Neural progenitor cell (in vitro differentiated cells): ENCODE measurements at regions not wholly inside any gene's neighbourhood (a gene's known extent, or its start where the extent isn't known, plus 50 kb on each side); places are given as distances from the start of the nearest gene placed in this dataset.

Source experiments
- DNase-seq: peaks from one replicate; pipeline ENCODE4 v3.0.0-alpha.2; 2016; ENCODE audit warnings: low spot score
- H2AFZ ChIP-seq: fragments of 200-600 bp; sonication (generic); replicated peaks from 2 replicates; pipeline ENCODE4 v1.6.1; 2016; ENCODE audit warnings: antibody characterized with exemption
- H3F3A ChIP-seq: fragments of 200-600 bp; sonication (generic); 2 replicates; pipeline ENCODE4 v1.6.1; 2016; ENCODE audit warnings: antibody characterized with exemption, low read depth
- H3K27ac ChIP-seq: fragments of 200-600 bp; sonication (generic); 2 replicates; pipeline ENCODE4 v1.5.1; 2016; ENCODE audit warnings: mild to moderate bottlenecking
- H3K27me3 ChIP-seq: fragments of 200-600 bp; sonication (generic); 2 replicates; pipeline ENCODE4 v1.6.1; 2016; ENCODE audit warnings: mild to moderate bottlenecking, moderate library complexity
- H3K36me3 ChIP-seq: fragments of 200-600 bp; sonication (generic); 2 replicates; pipeline ENCODE4 v1.5.1; 2016
- H3K4me1 ChIP-seq: fragments of 200-600 bp; sonication (generic); 2 replicates; pipeline ENCODE4 v1.6.1; 2016; ENCODE audit warnings: mixed run types
- H3K4me2 ChIP-seq: fragments of 200-600 bp; sonication (generic); 2 replicates; pipeline ENCODE4 v1.6.1; 2016
- H3K4me3 ChIP-seq: fragments of 200-600 bp; sonication (generic); 2 replicates; pipeline ENCODE4 v1.5.1; 2016
- H3K79me2 ChIP-seq: fragments of 200-600 bp; sonication (generic); 2 replicates; pipeline ENCODE4 v1.6.1; 2016; ENCODE audit warnings: low read depth
- H3K9ac ChIP-seq: fragments of 200-600 bp; sonication (generic); 2 replicates; pipeline ENCODE4 v1.6.1; 2016
- H3K9me3 ChIP-seq: fragments of 200-600 bp; sonication (generic); 2 replicates; pipeline ENCODE4 v1.5.1; 2016; ENCODE audit warnings: low read depth
- H4K20me1 ChIP-seq: fragments of 200-600 bp; sonication (generic); 2 replicates; pipeline ENCODE4 v1.6.1; 2016; ENCODE audit warnings: low read depth
- H3K27ac Mint-ChIP-seq: 3 replicates; pipeline ENCODE4 v1.8.0; 2021; ENCODE audit warnings: mixed read lengths
- H3K27me3 Mint-ChIP-seq: 2 replicates; pipeline ENCODE4 v1.8.0; 2022; ENCODE audit warnings: low read depth, mild to moderate bottlenecking, inconsistent platforms, moderate library complexity, mixed read lengths; ENCODE audit not compliant: insufficient read depth
- H3K36me3 Mint-ChIP-seq: 3 replicates; pipeline ENCODE4 v1.8.0; 2021; ENCODE audit warnings: mixed read lengths
- H3K4me1 Mint-ChIP-seq: 3 replicates; pipeline ENCODE4 v1.8.0; 2021; ENCODE audit warnings: mixed read lengths
- H3K4me3 Mint-ChIP-seq: 3 replicates; pipeline ENCODE4 v1.8.0; 2021; ENCODE audit warnings: mild to moderate bottlenecking, moderate library complexity, mixed read lengths
- H3K9me3 Mint-ChIP-seq: 3 replicates; pipeline ENCODE4 v1.8.0; 2020; ENCODE audit warnings: mixed read lengths
- EZH2 ChIP-seq: fragments of 200-600 bp; sonication (generic); IDR thresholded peaks from 2 replicates; pipeline ENCODE4 v1.6.1; 2017; ENCODE audit warnings: antibody characterized with exemption, mild to moderate bottlenecking, moderate library complexity
- EZH2phosphoT487 ChIP-seq: fragments of 200-600 bp; sonication (generic); IDR thresholded peaks from 2 replicates; pipeline ENCODE4 v1.6.1; 2017; ENCODE audit warnings: antibody characterized with exemption
- TF ChIP-seq, protein P1 (sequence below): fragments of 200-600 bp; sonication (generic); IDR thresholded peaks from 2 replicates; pipeline ENCODE4 v1.5.1; 2017; ENCODE audit warnings: antibody characterized with exemption, mild to moderate bottlenecking

DNA sequence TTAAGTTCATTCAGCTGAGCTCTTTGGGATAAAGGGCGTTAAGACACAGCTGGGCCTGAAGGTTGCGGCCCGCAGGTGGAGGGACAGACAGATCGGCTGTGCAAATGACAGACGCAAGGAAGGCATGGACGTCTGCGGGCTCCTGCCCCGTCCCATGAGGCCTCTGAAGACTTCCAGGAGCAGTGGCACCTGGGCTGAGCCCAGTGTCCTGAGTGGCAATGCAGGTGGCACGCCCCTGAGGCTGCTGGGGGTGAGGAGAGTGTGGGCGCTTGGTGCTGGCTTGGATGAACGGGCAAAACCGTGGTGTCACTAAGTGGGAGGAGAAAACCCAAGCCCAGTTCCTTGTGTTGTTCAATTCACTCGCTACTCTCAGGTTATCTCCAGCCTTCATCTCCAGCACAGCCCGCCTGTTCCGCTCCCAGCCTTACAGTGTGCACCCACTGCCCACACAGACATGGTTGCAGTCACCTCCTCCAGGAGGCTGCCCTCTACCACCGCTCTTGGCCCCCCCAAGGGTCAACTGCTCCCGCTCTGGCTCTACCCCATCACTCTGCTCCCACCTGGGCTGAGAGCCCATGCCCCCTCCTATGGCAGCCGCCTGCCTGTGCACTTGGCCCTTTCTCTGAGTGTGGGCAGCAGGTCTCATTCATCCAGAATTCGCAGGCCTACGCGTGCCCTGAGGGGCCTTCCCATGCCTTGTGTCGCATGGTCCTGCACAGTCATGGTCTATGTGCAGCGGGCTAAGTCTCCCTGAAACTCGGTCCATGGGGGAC is 50.3 kb downstream of the PTGR3 start:
- H3K4me1 ChIP-seq, result peaks cover 16% of the 10 kb centered on the region
- Mint-ChIP-seq H3K4me1 (peaks cover 15% of the 10 kb centered on the region), H3K27ac (no peak overlapping the region), H3K36me3 (no peaks in the 10 kb centered on the region), H3K4me3 (no peak overlapping the region), H3K27me3 (peaks cover 14% of the 10 kb centered on the region), H3K9me3 (peaks cover 17% of the 10 kb centered on the region)
- TF ChIP-seq, protein P1, sequence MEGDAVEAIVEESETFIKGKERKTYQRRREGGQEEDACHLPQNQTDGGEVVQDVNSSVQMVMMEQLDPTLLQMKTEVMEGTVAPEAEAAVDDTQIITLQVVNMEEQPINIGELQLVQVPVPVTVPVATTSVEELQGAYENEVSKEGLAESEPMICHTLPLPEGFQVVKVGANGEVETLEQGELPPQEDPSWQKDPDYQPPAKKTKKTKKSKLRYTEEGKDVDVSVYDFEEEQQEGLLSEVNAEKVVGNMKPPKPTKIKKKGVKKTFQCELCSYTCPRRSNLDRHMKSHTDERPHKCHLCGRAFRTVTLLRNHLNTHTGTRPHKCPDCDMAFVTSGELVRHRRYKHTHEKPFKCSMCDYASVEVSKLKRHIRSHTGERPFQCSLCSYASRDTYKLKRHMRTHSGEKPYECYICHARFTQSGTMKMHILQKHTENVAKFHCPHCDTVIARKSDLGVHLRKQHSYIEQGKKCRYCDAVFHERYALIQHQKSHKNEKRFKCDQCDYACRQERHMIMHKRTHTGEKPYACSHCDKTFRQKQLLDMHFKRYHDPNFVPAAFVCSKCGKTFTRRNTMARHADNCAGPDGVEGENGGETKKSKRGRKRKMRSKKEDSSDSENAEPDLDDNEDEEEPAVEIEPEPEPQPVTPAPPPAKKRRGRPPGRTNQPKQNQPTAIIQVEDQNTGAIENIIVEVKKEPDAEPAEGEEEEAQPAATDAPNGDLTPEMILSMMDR, result no peak
- TF ChIP-seq EZH2phosphoT487 (no peak), EZH2 (no peak)
- H3K27me3 ChIP-seq, result no peaks in the 10 kb centered on the region
- no peak overlapping the region for H3K9ac ChIP-seq
- peak overlapping the region; percentile 73 for H3K27ac ChIP-seq
- no peaks in the 10 kb centered on the region for H3K79me2 ChIP-seq
- H3K9me3 ChIP-seq, result no peaks in the 10 kb centered on the region
- no peak overlapping the region for H3K4me2 ChIP-seq
- H4K20me1 ChIP-seq, result no peaks in the 10 kb centered on the region
- H3K36me3 ChIP-seq, result no peaks in the 10 kb centered on the region
- H3F3A ChIP-seq, result peaks cover 11% of the 10 kb centered on the region
- H2AFZ ChIP-seq, result no peak overlapping the region
- no peak for DNase-seq
- no peak overlapping the region for H3K4me3 ChIP-seq

- H3K27me3 Mint-ChIP-seq, result peaks cover 14% of the 10 kb centered on the region
- H3K4me1 Mint-ChIP-seq, result peaks cover 15% of the 10 kb centered on the region
- Histone ChIP-seq H3K27me3 (no peaks in the 10 kb centered on the region), H2AFZ (no peak overlapping the region), H3K9ac (no peak overlapping the region), H3K4me1 (peaks cover 16% of the 10 kb centered on the region), H3F3A (peaks cover 11% of the 10 kb centered on the region), H3K36me3 (no peaks in the 10 kb centered on the region), H3K4me2 (no peak overlapping the region), H3K79me2 (no peaks in the 10 kb centered on the region), H3K9me3 (no peaks in the 10 kb centered on the region), H4K20me1 (no peaks in the 10 kb centered on the region), H3K4me3 (no peak overlapping the region), H3K27ac (no peak overlapping the region)
- H3K27ac Mint-ChIP-seq, result no peak overlapping the region
- DNase-seq, result no peak
- no peak overlapping the region for H3K4me3 Mint-ChIP-seq
- no peaks in the 10 kb centered on the region for H3K36me3 Mint-ChIP-seq
- TF ChIP-seq, protein P1, result no peak
- TF ChIP-seq EZH2phosphoT487 (no peak), EZH2 (no peak)
- H3K9me3 Mint-ChIP-seq, result peaks cover 19% of the 10 kb centered on the region
These were observed 51.1 kb downstream of the PTGR3 start for GRCh38 chr18:75157851-75158250.

DNA sequence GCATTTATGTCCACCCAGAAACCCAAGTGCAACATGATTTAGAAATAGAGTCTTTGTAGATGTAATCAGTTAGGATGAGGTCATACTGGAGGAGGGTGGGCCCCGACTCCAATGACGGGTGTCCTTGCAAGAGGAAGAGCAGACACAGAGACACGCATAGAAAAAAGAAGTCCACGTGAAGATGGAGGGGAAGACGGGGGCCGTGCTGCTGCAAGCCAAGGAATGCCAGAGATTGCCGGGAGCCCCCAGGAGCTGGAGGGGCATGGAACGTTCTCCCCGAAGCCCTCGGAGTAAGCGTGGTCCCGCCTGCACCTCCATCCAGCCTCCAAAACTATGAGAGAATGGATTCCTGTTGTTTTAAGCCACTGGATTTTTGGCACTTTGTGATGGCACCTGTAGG is 51.6 kb downstream of the PTGR3 start:
- peaks cover 11% of the 10 kb centered on the region for H3F3A ChIP-seq
- peaks cover 16% of the 10 kb centered on the region for H3K4me1 ChIP-seq
- H3K27me3 Mint-ChIP-seq, result peaks cover 14% of the 10 kb centered on the region
- no peak overlapping the region for H3K9ac ChIP-seq
- no peak overlapping the region for H3K4me3 ChIP-seq
- TF ChIP-seq EZH2phosphoT487, result no peak
- TF ChIP-seq, protein P1, result no peak
- H3K79me2 ChIP-seq, result no peaks in the 10 kb centered on the region
- H3K9me3 Mint-ChIP-seq, result peaks cover 20% of the 10 kb centered on the region
- H3K27me3 ChIP-seq, result no peaks in the 10 kb centered on the region
- H3K27ac ChIP-seq, result no peak overlapping the region
- no peak overlapping the region for H3K4me3 Mint-ChIP-seq
- no peaks in the 10 kb centered on the region for H3K36me3 ChIP-seq
- H3K4me2 ChIP-seq, result no peak overlapping the region
- peaks cover 15% of the 10 kb centered on the region for H3K4me1 Mint-ChIP-seq
- no peaks in the 10 kb centered on the region for H4K20me1 ChIP-seq
- H3K36me3 Mint-ChIP-seq, result no peaks in the 10 kb centered on the region
- H2AFZ ChIP-seq, result no peak overlapping the region
- H3K9me3 ChIP-seq, result no peaks in the 10 kb centered on the region
- H3K27ac Mint-ChIP-seq, result no peak overlapping the region
- DNase-seq, result no peak
